ENCODE measurements at regions not wholly inside any gene's neighbourhood (a gene's known extent, or its start where the extent isn't known, plus 50 kb on each side); places are given as distances from the start of the nearest gene placed in this dataset.

DNA sequence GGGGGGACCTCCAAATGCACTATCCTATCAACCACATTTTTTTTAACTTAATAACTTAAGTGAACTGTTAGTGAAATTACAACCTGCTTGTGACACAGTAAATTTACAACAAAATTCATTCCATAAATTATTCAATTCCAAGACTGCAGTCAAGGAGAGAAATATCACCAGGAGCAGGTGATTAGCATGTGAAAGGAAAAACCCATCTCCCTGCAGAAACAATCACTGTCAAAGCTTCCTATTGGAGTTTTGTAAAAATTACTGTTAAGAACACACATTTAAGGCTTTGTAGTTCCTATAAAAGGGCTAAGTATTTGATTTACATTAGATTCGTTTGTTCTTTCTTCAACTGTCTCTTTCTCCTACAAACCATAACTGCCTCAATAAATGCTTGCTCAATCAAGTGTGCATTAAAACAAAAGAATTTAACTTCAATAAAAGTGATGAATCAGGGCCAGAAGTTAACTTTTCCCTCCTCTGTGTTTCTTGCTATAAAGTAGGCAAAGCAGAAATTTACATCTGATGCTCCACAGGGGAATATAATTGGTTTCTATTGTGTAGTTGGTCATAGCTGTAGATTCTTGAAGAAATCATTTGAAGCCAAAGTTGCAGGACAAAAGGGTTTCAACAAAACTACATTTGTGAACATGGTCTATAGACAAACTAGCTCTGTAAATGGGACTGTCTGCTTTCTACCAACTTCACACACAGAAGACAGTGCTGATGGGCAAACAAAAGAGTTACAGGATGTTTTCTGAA, 195.1 kb upstream of the PSMD7 start:
- no peak overlapping the region for H2BK15ac ChIP-seq (ENCODE audit: low read depth, low read length)
- TF ChIP-seq FOS (IDR thresholded peaks at IDR 0.05; ENCODE audit: low read depth, low read length) = no peak
- TF ChIP-seq MXI1 (IDR thresholded peaks at IDR 0.05; ENCODE audit: borderline replicate concordance, low read depth, low read length) = no peak
- no peak for TF ChIP-seq POLR2A (IDR thresholded peaks at IDR 0.05; ENCODE audit: low read depth, low read length)
- TF ChIP-seq USF2 (IDR thresholded peaks at IDR 0.05; ENCODE audit: low read depth, low read length) = no peak
- TF ChIP-seq RCOR1 (IDR thresholded peaks at IDR 0.05; ENCODE audit: insufficient replicate concordance, low read length) = no peak
- no peak for TF ChIP-seq BHLHE40 (IDR thresholded peaks at IDR 0.05; ENCODE audit: low read depth, low read length)
- H2BK20ac ChIP-seq (ENCODE audit: low read depth, low read length) = no peak overlapping the region
- no peak overlapping the region for H3K14ac ChIP-seq (replicated peaks; ENCODE audit: low read depth, low read length)
- no peak overlapping the region for H2AFZ ChIP-seq (replicated peaks; ENCODE audit: low read length, poor library complexity)
- H3K9me1 ChIP-seq (ENCODE audit: insufficient read depth, low read length) = no peaks in the 10 kb centered on the region
- no peak overlapping the region for H3K4me3 ChIP-seq (ENCODE audit: insufficient read depth, low read depth, low read length)
- H3K56ac ChIP-seq (ENCODE audit: extremely low read depth, insufficient read depth, low read length) = no peak overlapping the region
- in situ Hi-C loops (cut with MboI; ENCODE audit: low sequenced_read_pairs) (no loop called here), dilution Hi-C loops (cut with HindIII; ENCODE audit: low sequenced_read_pairs, unreplicated experiment) (no loop called here), intact Hi-C loops (cut with micrococcal nuclease) (no loop called here)
- H4K5ac ChIP-seq (ENCODE audit: low read depth, low read length) = no peak overlapping the region
- H3K4me2 ChIP-seq (ENCODE audit: low read depth, low read length) = no peak overlapping the region
- WGBS, 2 experiments (ENCODE audit: extremely low coverage in 2 of 2, insufficient read length in 1 of 2) = no CpG with 5 or more reads among the region's 1 CpG
- H3K79me1 ChIP-seq (ENCODE audit: low read depth in 1 of 2, low read length in 2 of 2) = no peaks in the 10 kb centered on the region
- no peak overlapping the region for H2AK5ac ChIP-seq (ENCODE audit: low read depth, low read length)
- ChIA-PET CTCF (interaction anchor here (0.7 kb wide), 1 partner anchor 1294 kb away, joined by 3 read pairs; no protein-coding TSS in a partner anchor), POLR2A (ENCODE audit: unreplicated experiment) (no interaction called here)
- H4K91ac ChIP-seq (ENCODE audit: insufficient read depth, low read depth, low read length) = no peak overlapping the region
- no peak overlapping the region for H2BK5ac ChIP-seq (ENCODE audit: low read depth, low read length, poor library complexity, severe bottlenecking)
- ATAC-seq (ENCODE audit: low read depth) (no peak), DNase-seq (no peak)
- H2AK9ac ChIP-seq (replicated peaks; ENCODE audit: low read depth, low read length, poor library complexity) = no peak overlapping the region
- no peaks in the 10 kb centered on the region for H3K27me3 ChIP-seq (ENCODE audit: control insufficient read depth, insufficient read depth, low read length)
- H3K36me3 ChIP-seq (ENCODE audit: control insufficient read depth, insufficient read depth, low read length) = no peaks in the 10 kb centered on the region
- no peak overlapping the region for H4K8ac ChIP-seq (ENCODE audit: low read depth in 2 of 2, low read length in 2 of 2)
- H3K23ac ChIP-seq (ENCODE audit: low read depth, low read length) = no peak overlapping the region
- no peak overlapping the region for H3K4ac ChIP-seq (ENCODE audit: low read depth, low read length)
- no peaks in the 10 kb centered on the region for H3K9me3 ChIP-seq (ENCODE audit: control insufficient read depth, insufficient read depth, low read length)
- H4K20me1 ChIP-seq (ENCODE audit: insufficient read depth, low read length) = no peaks in the 10 kb centered on the region
- no peak overlapping the region for H3K9ac ChIP-seq (ENCODE audit: low read depth, low read length)
- H3K18ac ChIP-seq (ENCODE audit: low read depth, low read length) = no peak overlapping the region
- no TSS peak for BruUV-seq (replicated peaks)
- H3K4me1 ChIP-seq (ENCODE audit: control insufficient read depth, insufficient read depth, low read length) = no peaks in the 10 kb centered on the region
- H2BK120ac ChIP-seq (ENCODE audit: low read depth, low read length) = no peak overlapping the region
- no peak overlapping the region for H3K27ac ChIP-seq (ENCODE audit: insufficient read depth, low read length)
